Esophagus muscularis mucosa (tissue), 4 donors: ENCODE measurements at regions not wholly inside any gene's neighbourhood (a gene's known extent, or its start where the extent isn't known, plus 50 kb on each side); places are given as distances from the start of the nearest gene placed in this dataset.

Experiments
- DNase-seq: peaks from one replicate; pipeline ENCODE4 v3.0.0-alpha.2; 2017; ENCODE audit errors: extremely low spot score
- H3K27ac ChIP-seq, 4 donors: fragments of 200-600 bp; sonication (generic); replicated peaks in 1 of 4; 1 replicate in 3 of 4; 2 replicates in 1 of 4; pipeline ENCODE4 v1.5.1; 2016 to 2019; ENCODE audit warnings: mild to moderate bottlenecking in 1 of 4
- H3K27me3 ChIP-seq, 4 donors: fragments of 200-600 bp; sonication (generic); one replicate each; pipeline versions ENCODE4 v1.5.1 to v1.6.0; 2016 to 2019
- H3K36me3 ChIP-seq, 4 donors: fragments of 200-600 bp; sonication (generic); one replicate each; pipeline ENCODE4 v1.5.1; 2016 to 2019
- H3K4me1 ChIP-seq, 4 donors: fragments of 200-600 bp; sonication (generic); one replicate each; pipeline ENCODE4 v1.5.1; 2016 to 2019
- H3K4me3 ChIP-seq, 4 donors: fragments of 200-600 bp; sonication (generic); 1 replicate in 2 of 4; 2 replicates in 2 of 4; pipeline ENCODE4 v1.5.1; 2016 to 2019; ENCODE audit warnings: mild to moderate bottlenecking in 4 of 4, moderate library complexity in 1 of 4
- H3K9me3 ChIP-seq, 4 donors: fragments of 200-600 bp; sonication (generic); 1 replicate in 3 of 4; 2 replicates in 1 of 4; pipeline ENCODE4 v1.5.1; 2016 to 2019
- CTCF ChIP-seq, 3 experiments: fragments of 200-600 bp in 2 of 3; fragments of 450-650 bp in 1 of 3; sonication (generic) in 2 of 3; IDR thresholded peaks; one replicate each; pipeline ENCODE4 v1.5.1; 2017 to 2019; ENCODE audit warnings: antibody characterized with exemption in 3 of 3, mild to moderate bottlenecking in 2 of 3, moderate library complexity in 1 of 3
- EP300 ChIP-seq: sonication (generic); formaldehyde crosslinking; IDR thresholded peaks from one replicate; pipeline ENCODE4 v1.6.1; 2017; ENCODE audit warnings: antibody characterized with exemption
- POLR2A ChIP-seq: fragments of 450-650 bp; IDR thresholded peaks from one replicate; pipeline ENCODE4 v1.6.1; 2017; ENCODE audit warnings: antibody characterized with exemption, moderate library complexity, mild to moderate bottlenecking, low read depth
- POLR2AphosphoS5 ChIP-seq, 2 donors: sonication (generic); formaldehyde crosslinking; IDR thresholded peaks; one replicate each; pipeline ENCODE4 v1.6.1; 2017; ENCODE audit warnings: antibody characterized with exemption in 2 of 2
- WGBS: methylation state at CpG from one replicate; pipeline ENCODE4 v1.1.5; 2018; 5-methylcytosine and 5-hydroxymethylcytosine counted together
- intact Hi-C: fragments of 100-400 bp; cut with DNase I; formaldehyde crosslinking; loops from one replicate; pipeline ENCODE4 v1.15.1; 2023

- intact Hi-C loops = no loop called here
- Histone ChIP-seq H3K4me1 (peaks cover 0 to 2% (median 0%) of the 10 kb centered on the region in 4 donors), H3K27ac (no peak overlapping the region)
Observed at GRCh38 chr2:59586176-59586575, 967.3 kb downstream of the BCL11A start.

GRCh38 chr2:59585655-59586054 lies 967.8 kb downstream of the BCL11A start:
- Histone ChIP-seq H3K27ac (no peak overlapping the region), H3K27me3 (no peaks in the 10 kb centered on the region), H3K9me3 (no peaks in the 10 kb centered on the region), H3K4me3 (no peak overlapping the region), H3K36me3 (no peaks in the 10 kb centered on the region), H3K4me1 (peaks cover 0 to 2% (median 0%) of the 10 kb centered on the region in 4 donors)
- no peak for TF ChIP-seq POLR2AphosphoS5 (IDR thresholded peaks at IDR 0.05)
- TF ChIP-seq CTCF (IDR thresholded peaks at IDR 0.05) = no peak
- TF ChIP-seq POLR2A = no peak
- TF ChIP-seq EP300 = no peak
- WGBS = 65% methylated on average over 6 of the region's 6 CpGs
- intact Hi-C loops = no loop called here
- no peak for DNase-seq

More at GRCh38 chr2:59586176-59586575, 967.3 kb downstream of the BCL11A start:
- Histone ChIP-seq H3K36me3 (no peaks in the 10 kb centered on the region), H3K27me3 (no peaks in the 10 kb centered on the region), H3K9me3 (no peaks in the 10 kb centered on the region), H3K4me3 (no peak overlapping the region)
- WGBS = 89% methylated on average over 1 of the region's 1 CpG
- TF ChIP-seq POLR2A = no peak
- TF ChIP-seq CTCF (IDR thresholded peaks at IDR 0.05) = no peak
- TF ChIP-seq EP300 = no peak
- no peak for TF ChIP-seq POLR2AphosphoS5 (IDR thresholded peaks at IDR 0.05)
- DNase-seq = no peak

GRCh38 chr2:59584958-59585357 lies 968.5 kb downstream of the BCL11A start:
- H3K27me3 ChIP-seq = no peaks in the 10 kb centered on the region
- H3K27ac ChIP-seq = no peak overlapping the region
- intact Hi-C loops = no loop called here
- TF ChIP-seq CTCF (IDR thresholded peaks at IDR 0.05) (peak in 2 of 3 experiments; percentile 8 to 27), POLR2A (no peak), EP300 (no peak)
- no peaks in the 10 kb centered on the region for H3K36me3 ChIP-seq
- no peaks in the 10 kb centered on the region for H3K9me3 ChIP-seq
- no peak for DNase-seq
- WGBS = 100% methylated on average over 1 of the region's 1 CpG
- H3K4me3 ChIP-seq = no peak overlapping the region
- H3K4me1 ChIP-seq = peaks cover 0 to 2% (median 0%) of the 10 kb centered on the region in 4 donors

GRCh38 chr2:59583173-59583765 lies 970.2 kb downstream of the BCL11A start:
- intact Hi-C loops = no loop called here
- TF ChIP-seq POLR2AphosphoS5 (IDR thresholded peaks at IDR 0.05) = no peak
- TF ChIP-seq POLR2A = no peak
- TF ChIP-seq EP300 = no peak
- TF ChIP-seq CTCF (IDR thresholded peaks at IDR 0.05) = no peak
- Histone ChIP-seq H3K4me3 (no peak overlapping the region), H3K27ac (no peak overlapping the region), H3K36me3 (no peaks in the 10 kb centered on the region), H3K9me3 (no peaks in the 10 kb centered on the region), H3K27me3 (no peaks in the 10 kb centered on the region), H3K4me1 (no peaks in the 10 kb centered on the region)
- 83% methylated on average over 3 of the region's 3 CpGs for WGBS
- DNase-seq = no peak

GRCh38 chr2:59578349-59578748 lies 975.1 kb downstream of the BCL11A start:
- Histone ChIP-seq H3K27me3 (no peaks in the 10 kb centered on the region), H3K9me3 (no peaks in the 10 kb centered on the region), H3K27ac (no peak overlapping the region), H3K36me3 (no peaks in the 10 kb centered on the region), H3K4me1 (no peaks in the 10 kb centered on the region), H3K4me3 (no peak overlapping the region)
- TF ChIP-seq POLR2AphosphoS5 (IDR thresholded peaks at IDR 0.05) = no peak
- no peak for TF ChIP-seq CTCF (IDR thresholded peaks at IDR 0.05)
- TF ChIP-seq EP300 = no peak
- TF ChIP-seq POLR2A = no peak
- intact Hi-C loops = no loop called here
- 79% methylated on average over 3 of the region's 3 CpGs for WGBS
- no peak for DNase-seq
